ENCODE measurements at regions not wholly inside any gene's neighbourhood (a gene's known extent, or its start where the extent isn't known, plus 50 kb on each side); places are given as distances from the start of the nearest gene placed in this dataset.
"Not testable (repeated sequence)": the region's sequence is repeated elsewhere in the genome, so short reads cannot be mapped to it uniquely, and the experiment has no call there.

DNA sequence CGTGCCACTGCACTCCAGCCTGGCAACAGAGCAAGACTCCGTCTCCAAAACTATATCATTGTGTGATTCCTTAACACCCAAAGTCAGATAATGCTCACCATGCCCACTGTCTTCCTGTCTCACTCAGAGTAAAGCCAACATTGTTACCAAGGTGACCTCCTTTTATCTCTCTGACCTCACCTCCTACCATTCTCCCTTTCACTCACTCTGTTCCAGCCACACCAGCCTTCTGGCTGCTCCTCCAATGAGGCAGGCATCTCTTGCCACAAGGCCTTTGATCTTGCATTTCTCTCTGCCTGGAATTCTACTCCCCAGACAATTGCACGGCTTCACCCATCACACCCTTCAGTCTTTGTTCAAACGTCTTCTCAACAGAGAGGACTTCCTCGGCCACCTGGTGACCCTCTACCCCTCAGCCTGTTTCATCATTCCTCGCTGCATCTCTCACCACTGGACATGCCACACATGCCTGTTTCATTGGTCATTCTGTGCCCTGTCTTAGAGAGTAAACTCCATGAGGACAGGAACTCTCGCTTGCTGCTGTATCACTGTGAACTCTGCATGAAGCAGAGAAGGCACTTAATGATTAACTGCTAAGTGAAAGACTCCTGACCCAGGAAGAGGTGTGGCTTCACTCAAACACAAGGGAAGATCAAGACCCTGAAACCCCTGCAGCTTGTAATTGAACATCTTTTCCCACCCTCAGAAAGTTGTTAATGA, 67.1 kb upstream of the CAPZB start:
- Mint-ChIP-seq H3K36me3 (ENCODE audit: unreplicated experiment) (peaks cover 21% of the 10 kb centered on the region), H3K4me3 (ENCODE audit: unreplicated experiment) (no peak overlapping the region), H3K27me3 (ENCODE audit: unreplicated experiment) (peaks cover 7% of the 10 kb centered on the region), H3K4me1 (ENCODE audit: low read depth, unreplicated experiment) (no peaks in the 10 kb centered on the region), H3K27ac (ENCODE audit: unreplicated experiment) (no peak overlapping the region), H3K9me3 (ENCODE audit: unreplicated experiment) (peaks cover 13% of the 10 kb centered on the region)
- TF ChIP-seq, protein P1, sequence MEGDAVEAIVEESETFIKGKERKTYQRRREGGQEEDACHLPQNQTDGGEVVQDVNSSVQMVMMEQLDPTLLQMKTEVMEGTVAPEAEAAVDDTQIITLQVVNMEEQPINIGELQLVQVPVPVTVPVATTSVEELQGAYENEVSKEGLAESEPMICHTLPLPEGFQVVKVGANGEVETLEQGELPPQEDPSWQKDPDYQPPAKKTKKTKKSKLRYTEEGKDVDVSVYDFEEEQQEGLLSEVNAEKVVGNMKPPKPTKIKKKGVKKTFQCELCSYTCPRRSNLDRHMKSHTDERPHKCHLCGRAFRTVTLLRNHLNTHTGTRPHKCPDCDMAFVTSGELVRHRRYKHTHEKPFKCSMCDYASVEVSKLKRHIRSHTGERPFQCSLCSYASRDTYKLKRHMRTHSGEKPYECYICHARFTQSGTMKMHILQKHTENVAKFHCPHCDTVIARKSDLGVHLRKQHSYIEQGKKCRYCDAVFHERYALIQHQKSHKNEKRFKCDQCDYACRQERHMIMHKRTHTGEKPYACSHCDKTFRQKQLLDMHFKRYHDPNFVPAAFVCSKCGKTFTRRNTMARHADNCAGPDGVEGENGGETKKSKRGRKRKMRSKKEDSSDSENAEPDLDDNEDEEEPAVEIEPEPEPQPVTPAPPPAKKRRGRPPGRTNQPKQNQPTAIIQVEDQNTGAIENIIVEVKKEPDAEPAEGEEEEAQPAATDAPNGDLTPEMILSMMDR (IDR thresholded peaks at IDR 0.05; ENCODE audit: partially characterized antibody, unreplicated experiment) = no peak
- no peak for DNase-seq

DNA sequence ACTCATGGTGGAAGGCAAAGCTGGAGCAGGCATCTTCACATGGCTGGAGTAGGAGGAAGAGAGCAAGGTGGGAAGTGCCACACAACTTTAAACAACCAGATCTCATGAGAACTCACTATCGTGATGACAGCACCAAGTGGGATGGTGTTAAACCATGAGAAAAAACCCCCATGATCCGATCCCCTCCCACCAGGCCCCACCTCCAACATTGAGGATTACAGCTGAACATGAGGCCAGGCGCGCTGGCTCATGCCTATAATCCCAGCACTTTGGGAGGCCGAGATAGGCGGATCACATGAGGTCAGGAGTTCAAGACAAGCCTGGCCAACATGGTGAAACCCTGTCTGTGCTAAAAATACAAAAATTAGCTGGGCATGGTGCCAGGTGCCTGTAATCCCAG, 66.5 kb upstream of the CAPZB start:
- peaks cover 21% of the 10 kb centered on the region for H3K36me3 Mint-ChIP-seq (ENCODE audit: unreplicated experiment)
- H3K27ac Mint-ChIP-seq (ENCODE audit: unreplicated experiment); H3K4me1 Mint-ChIP-seq (ENCODE audit: low read depth, unreplicated experiment); DNase-seq; H3K27me3 Mint-ChIP-seq (ENCODE audit: unreplicated experiment); H3K4me3 Mint-ChIP-seq (ENCODE audit: unreplicated experiment): not testable (repeated sequence)
- peaks cover 13% of the 10 kb centered on the region for H3K9me3 Mint-ChIP-seq (ENCODE audit: unreplicated experiment)

DNA sequence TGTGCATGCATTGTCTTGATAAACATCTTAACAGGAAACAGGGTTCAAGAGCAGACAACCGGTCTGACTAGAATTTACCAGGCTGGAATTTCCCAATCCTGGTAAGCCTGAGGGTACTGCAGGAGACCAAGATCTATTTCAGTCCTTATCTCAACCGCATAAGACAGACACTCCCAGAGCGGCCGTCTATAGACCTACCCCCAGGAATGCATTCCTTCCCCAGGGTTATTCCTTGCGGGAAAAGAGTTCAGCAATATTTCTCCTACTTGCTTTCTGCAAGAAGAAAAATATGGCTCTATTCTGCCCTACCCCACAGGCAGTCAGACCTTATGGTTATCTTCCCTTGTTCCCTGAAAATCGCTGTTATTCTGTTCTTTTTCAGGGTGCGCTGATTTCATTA, 65.1 kb upstream of the CAPZB start:
- H3K27me3 Mint-ChIP-seq (ENCODE audit: unreplicated experiment); H3K27ac Mint-ChIP-seq (ENCODE audit: unreplicated experiment); H3K4me3 Mint-ChIP-seq (ENCODE audit: unreplicated experiment); DNase-seq; H3K4me1 Mint-ChIP-seq (ENCODE audit: low read depth, unreplicated experiment): not testable (repeated sequence)
- H3K9me3 Mint-ChIP-seq (ENCODE audit: unreplicated experiment) = peaks cover 14% of the 10 kb centered on the region
- H3K36me3 Mint-ChIP-seq (ENCODE audit: unreplicated experiment) = peaks cover 21% of the 10 kb centered on the region

DNA sequence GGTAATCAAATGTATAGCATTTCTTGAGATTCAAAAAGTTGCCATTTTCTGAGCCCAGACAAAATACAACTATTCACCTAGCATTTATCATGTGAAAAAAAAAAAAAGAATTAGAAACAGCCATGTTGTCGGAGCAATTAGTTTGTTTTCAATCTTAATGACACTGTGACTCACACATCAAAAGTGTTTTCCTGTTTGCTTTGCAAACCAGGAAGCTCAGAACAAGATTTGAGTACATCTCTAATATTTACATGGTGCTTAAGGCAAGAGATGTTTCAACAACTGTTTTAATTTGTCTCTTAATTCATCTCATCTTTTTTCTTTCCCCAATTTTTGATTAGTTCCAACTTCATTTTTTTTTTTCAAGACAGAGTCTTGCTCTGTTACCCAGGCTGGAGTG, 62.5 kb upstream of the CAPZB start:
- peaks cover 2% of the 10 kb centered on the region for H3K27me3 Mint-ChIP-seq (ENCODE audit: unreplicated experiment)
- H3K27ac Mint-ChIP-seq (ENCODE audit: unreplicated experiment) = no peak overlapping the region
- peaks cover 21% of the 10 kb centered on the region for H3K36me3 Mint-ChIP-seq (ENCODE audit: unreplicated experiment)
- no peak overlapping the region for H3K4me3 Mint-ChIP-seq (ENCODE audit: unreplicated experiment)
- TF ChIP-seq, protein P1 (IDR thresholded peaks at IDR 0.05; ENCODE audit: partially characterized antibody, unreplicated experiment) = no peak
- no peak for DNase-seq
- peaks cover 14% of the 10 kb centered on the region for H3K9me3 Mint-ChIP-seq (ENCODE audit: unreplicated experiment)
- H3K4me1 Mint-ChIP-seq (ENCODE audit: low read depth, unreplicated experiment) = no peaks in the 10 kb centered on the region

DNA sequence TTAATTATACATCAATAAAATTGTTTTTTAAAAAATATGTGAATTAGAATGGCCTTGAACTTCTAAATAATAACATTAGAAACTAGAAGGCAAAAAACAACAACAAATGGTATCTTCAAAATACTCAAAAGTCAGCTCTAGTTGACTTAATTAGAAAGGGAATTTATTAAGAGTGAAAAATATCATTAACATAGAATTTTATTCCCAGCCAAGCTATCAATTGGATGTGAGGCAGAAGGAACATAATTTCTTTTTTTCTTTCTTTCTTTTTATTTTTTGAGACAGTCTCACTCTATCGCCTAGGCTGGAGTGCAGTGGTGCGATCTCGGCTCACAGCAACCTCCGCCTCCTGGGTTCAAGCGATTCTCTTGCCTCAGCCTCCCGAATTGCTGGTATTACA, 51.2 kb upstream of the CAPZB start:
- Mint-ChIP-seq H3K4me1 (ENCODE audit: low read depth, unreplicated experiment) (no peaks in the 10 kb centered on the region), H3K4me3 (ENCODE audit: unreplicated experiment) (no peak overlapping the region), H3K27me3 (ENCODE audit: unreplicated experiment) (peaks cover 6% of the 10 kb centered on the region), H3K36me3 (ENCODE audit: unreplicated experiment) (peaks cover 5% of the 10 kb centered on the region), H3K27ac (ENCODE audit: unreplicated experiment) (no peak overlapping the region), H3K9me3 (ENCODE audit: unreplicated experiment) (no peaks in the 10 kb centered on the region)
- TF ChIP-seq, protein P1 (IDR thresholded peaks at IDR 0.05; ENCODE audit: partially characterized antibody, unreplicated experiment) = no peak
- DNase-seq = no peak

DNA sequence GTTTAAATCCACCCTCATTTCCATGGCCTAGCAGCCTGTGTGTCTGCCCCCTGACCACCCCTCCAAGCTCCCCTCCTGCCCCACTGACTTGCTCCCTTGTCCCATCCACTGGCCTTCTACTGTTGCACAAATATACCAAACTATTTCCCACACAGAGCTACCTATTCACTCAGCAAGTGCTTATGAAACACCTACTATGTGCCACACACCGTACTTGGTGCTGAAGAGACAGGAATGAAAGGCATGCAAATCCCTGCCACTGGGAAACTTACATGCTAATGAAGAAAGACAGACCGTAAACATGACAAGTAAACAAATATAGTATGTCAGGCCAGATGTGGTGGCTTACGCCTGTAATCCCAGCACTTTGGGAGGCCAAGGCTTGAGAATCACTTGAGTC, 49.9 kb upstream of the CAPZB start:
- no peak overlapping the region for H3K27ac Mint-ChIP-seq (ENCODE audit: unreplicated experiment)
- no peak overlapping the region for H3K4me3 Mint-ChIP-seq (ENCODE audit: unreplicated experiment)
- H3K9me3 Mint-ChIP-seq (ENCODE audit: unreplicated experiment) = no peaks in the 10 kb centered on the region
- DNase-seq = no peak
- H3K36me3 Mint-ChIP-seq (ENCODE audit: unreplicated experiment) = peaks cover 5% of the 10 kb centered on the region
- no peaks in the 10 kb centered on the region for H3K4me1 Mint-ChIP-seq (ENCODE audit: low read depth, unreplicated experiment)
- peaks cover 6% of the 10 kb centered on the region for H3K27me3 Mint-ChIP-seq (ENCODE audit: unreplicated experiment)
- TF ChIP-seq, protein P1 (IDR thresholded peaks at IDR 0.05; ENCODE audit: partially characterized antibody, unreplicated experiment) = no peak
